GM12891 (cell line): ENCODE measurements at regions not wholly inside any gene's neighbourhood (a gene's known extent, or its start where the extent isn't known, plus 50 kb on each side); places are given as distances from the start of the nearest gene placed in this dataset.

Source experiments
- PAX5 ChIP-seq: IDR thresholded peaks from 2 replicates; pipeline ENCODE4 v1.6.1; 2011; ENCODE audit warnings: low read length, moderate library complexity, mild to moderate bottlenecking; ENCODE audit not compliant: insufficient read depth, severe bottlenecking
- POLR2A ChIP-seq: IDR thresholded peaks from 2 replicates; pipeline ENCODE4 v1.6.1; 2011; ENCODE audit warnings: low read depth, low read length, control low read depth
- POLR2AphosphoS5 ChIP-seq: IDR thresholded peaks from 2 replicates; pipeline ENCODE4 v1.6.1; 2011; ENCODE audit warnings: low read depth, low read length, control low read depth
- TAF1 ChIP-seq: IDR thresholded peaks from 2 replicates; pipeline ENCODE4 v1.6.1; 2011; ENCODE audit warnings: low read depth, low read length, control low read depth

DNA sequence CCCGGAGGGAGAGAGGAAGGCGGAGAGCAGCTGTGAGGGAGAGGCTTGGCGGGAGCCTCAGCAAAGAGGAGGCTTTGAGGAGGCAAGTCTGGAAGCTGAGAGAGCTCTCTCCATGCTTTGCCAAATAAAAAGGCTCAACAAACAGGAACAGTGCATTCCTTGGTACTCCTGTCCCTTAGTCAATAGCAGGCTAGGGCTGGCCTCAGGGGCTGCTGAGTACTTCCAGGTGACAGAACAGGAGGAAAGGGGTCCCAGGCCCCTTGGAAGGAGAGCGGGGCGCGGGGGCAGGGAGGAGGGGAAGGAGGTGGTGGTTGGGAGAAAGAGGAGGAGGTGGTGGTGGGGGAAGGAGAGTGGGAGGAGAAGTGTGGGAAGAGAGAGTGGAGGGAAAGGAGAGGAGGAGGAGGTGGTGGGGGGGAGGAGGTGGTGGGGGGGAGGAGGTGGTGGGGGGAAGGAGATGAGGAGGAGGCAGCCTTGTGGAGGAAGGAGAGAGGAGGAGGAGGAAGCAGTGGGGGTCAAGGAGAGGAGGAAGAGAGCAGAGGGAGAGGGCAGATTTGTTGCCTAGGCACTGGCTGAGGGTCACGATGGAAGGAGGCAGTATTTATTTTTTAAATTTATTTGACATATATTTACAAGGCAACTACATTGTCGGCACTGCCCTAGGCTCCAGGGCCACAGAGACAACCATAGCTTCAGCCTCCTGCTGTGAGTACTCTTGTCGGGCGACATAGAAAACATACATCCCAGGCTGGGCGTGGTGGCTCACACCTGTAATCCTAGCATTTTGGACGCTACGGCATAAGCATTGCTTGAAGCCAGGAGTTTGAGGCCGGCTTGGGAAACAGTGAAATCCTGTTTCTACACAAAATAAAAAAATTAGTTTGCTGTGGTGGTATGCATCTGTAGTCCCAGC lies 74.2 kb upstream of the ZBED5 start:
- TF ChIP-seq POLR2A (no peak), POLR2AphosphoS5 (no peak), PAX5 (no peak), TAF1 (no peak)
